AG09309 (cell line): ENCODE measurements at regions not wholly inside any gene's neighbourhood (a gene's known extent, or its start where the extent isn't known, plus 50 kb on each side); places are given as distances from the start of the nearest gene placed in this dataset.

ENCODE experiments used
- DNase-seq: peaks from one replicate; pipeline ENCODE4 v3.0.0-alpha.2; 2010; ENCODE audit warnings: low read depth
- H3K4me3 ChIP-seq: 2 replicates; pipeline ENCODE4 v1.5.1; 2011; ENCODE audit warnings: mild to moderate bottlenecking, low read depth, low read length, moderate library complexity; ENCODE audit not compliant: control insufficient read depth
- TF ChIP-seq, protein P1 (sequence below): IDR thresholded peaks from 2 replicates; pipeline ENCODE4 v1.5.1; 2011; ENCODE audit warnings: mild to moderate bottlenecking, low read depth, low read length, inconsistent platforms; ENCODE audit not compliant: insufficient read depth, control insufficient read depth; ENCODE audit errors: missing control alignments

- H3K4me3 ChIP-seq = no peak overlapping the region
- TF ChIP-seq, protein P1, sequence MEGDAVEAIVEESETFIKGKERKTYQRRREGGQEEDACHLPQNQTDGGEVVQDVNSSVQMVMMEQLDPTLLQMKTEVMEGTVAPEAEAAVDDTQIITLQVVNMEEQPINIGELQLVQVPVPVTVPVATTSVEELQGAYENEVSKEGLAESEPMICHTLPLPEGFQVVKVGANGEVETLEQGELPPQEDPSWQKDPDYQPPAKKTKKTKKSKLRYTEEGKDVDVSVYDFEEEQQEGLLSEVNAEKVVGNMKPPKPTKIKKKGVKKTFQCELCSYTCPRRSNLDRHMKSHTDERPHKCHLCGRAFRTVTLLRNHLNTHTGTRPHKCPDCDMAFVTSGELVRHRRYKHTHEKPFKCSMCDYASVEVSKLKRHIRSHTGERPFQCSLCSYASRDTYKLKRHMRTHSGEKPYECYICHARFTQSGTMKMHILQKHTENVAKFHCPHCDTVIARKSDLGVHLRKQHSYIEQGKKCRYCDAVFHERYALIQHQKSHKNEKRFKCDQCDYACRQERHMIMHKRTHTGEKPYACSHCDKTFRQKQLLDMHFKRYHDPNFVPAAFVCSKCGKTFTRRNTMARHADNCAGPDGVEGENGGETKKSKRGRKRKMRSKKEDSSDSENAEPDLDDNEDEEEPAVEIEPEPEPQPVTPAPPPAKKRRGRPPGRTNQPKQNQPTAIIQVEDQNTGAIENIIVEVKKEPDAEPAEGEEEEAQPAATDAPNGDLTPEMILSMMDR = no peak
- DNase-seq = no peak
Measured at GRCh38 chr15:93614386-93615104, 525.5 kb upstream of the RGMA start.

DNA sequence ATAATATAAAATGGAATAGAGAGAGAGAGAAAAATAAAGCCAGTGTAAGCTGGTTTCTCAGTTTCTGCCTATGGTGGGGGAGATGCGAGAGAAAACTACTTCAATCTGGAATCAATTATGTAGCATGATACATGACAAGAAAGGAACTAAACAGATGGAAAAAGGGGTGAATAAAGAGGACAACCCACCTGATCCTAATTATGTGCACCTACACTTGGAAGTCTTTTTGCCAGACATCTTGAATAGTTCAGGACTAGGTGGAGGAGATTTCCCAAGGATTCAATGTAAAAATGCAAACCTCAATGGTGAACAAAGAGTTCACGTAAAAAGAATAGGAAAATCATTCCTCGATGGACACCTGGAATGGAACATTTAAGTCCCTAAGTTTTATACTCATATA is 524.4 kb upstream of the RGMA start:
- TF ChIP-seq, protein P1 = no peak
- no peak for DNase-seq
- H3K4me3 ChIP-seq = no peak overlapping the region

- no peak for DNase-seq
- TF ChIP-seq, protein P1 = no peak
- no peak overlapping the region for H3K4me3 ChIP-seq
Measured at GRCh38 chr15:93612953-93613352, 523.9 kb upstream of the RGMA start.

GRCh38 chr15:93610944-93611343 is 521.9 kb upstream of the RGMA start:
- DNase-seq = no peak
- TF ChIP-seq, protein P1 = no peak
- no peak overlapping the region for H3K4me3 ChIP-seq

DNA sequence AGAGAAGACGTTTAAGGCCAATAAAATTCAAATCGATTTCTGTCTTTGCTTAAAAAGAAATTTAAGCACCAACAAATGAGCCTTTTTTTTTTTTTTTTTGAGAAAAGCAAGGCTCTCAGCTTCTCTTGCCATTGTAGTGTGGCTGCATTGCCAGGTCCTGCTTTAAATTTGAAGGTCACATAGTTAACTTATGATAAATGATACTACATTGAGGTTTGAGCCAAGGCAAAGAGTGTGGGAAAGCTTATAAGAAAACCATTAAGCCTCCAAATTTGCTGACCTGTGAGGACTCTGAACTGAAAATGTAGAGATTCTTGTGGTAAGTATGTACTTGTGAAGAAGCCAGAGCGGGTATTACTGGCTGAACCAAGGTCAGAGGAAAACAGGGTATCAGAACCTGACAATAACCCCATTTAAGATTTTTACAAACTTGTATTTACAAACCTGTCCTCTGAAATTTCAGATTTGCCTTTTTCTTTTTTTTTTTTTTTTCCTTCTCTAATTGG is 519.7 kb upstream of the RGMA start:
- DNase-seq = no peak
- H3K4me3 ChIP-seq = no peak overlapping the region
- TF ChIP-seq, protein P1 = no peak

DNA sequence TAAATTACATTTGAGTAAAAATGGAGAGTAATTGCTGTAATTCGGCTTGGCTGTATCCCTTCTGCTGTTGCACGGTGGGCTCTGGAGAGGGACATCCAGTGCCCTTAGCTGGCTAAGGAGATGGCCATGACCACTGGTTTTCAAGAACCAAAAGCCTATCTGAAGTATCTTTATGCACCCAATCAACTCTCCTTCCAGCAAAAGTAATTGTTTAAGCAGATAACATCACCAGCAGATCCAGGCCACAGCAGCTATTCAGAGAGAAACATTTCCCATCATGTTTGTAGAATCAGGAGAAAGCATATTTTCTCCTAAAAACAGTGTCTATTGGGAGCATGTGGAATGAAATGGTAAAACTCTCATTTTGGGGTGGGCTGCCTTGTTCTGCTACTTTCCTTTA is 514.5 kb upstream of the RGMA start:
- DNase-seq = no peak
- TF ChIP-seq, protein P1 = no peak

More for the DNA sequence above, 514.5 kb upstream of the RGMA start:
- H3K4me3 ChIP-seq = no peak overlapping the region
